Activated T-helper 1 cell treated with anti-CD3 and anti-CD28 coated beads, Interleukin-12 subunit alpha, Interleukin-12 subunit beta, Interleukin-2, Interleukin-4 antibody, amounts not matched to agents 30 ng/mL and 10 ng/mL and 1 ng/mL, durations not matched to agents 14 hours and 24 hours and 36 hours (primary cell): ENCODE measurements at regions not wholly inside any gene's neighbourhood (a gene's known extent, or its start where the extent isn't known, plus 50 kb on each side); places are given as distances from the start of the nearest gene placed in this dataset.

Experiments
- DNase-seq: peaks from one replicate; pipeline ENCODE4 v3.0.0; 2021; ENCODE audit warnings: low spot score
- H3K27ac Mint-ChIP-seq: one replicate; pipeline ENCODE4 v1.8.0; 2021; ENCODE audit warnings: mild to moderate bottlenecking, mixed read lengths
- H3K27me3 Mint-ChIP-seq: one replicate; pipeline ENCODE4 v1.8.0; 2022; ENCODE audit warnings: mild to moderate bottlenecking, moderate library complexity, mixed read lengths; ENCODE audit not compliant: insufficient read depth
- H3K36me3 Mint-ChIP-seq: one replicate; pipeline ENCODE4 v1.8.0; 2021; ENCODE audit warnings: low read depth, mixed read lengths
- H3K4me1 Mint-ChIP-seq: one replicate; pipeline ENCODE4 v1.8.0; 2021; ENCODE audit warnings: low read depth, mixed read lengths
- H3K4me3 Mint-ChIP-seq: one replicate; pipeline ENCODE4 v1.8.0; 2021; ENCODE audit warnings: mild to moderate bottlenecking, moderate library complexity, mixed read lengths
- H3K9me3 Mint-ChIP-seq: one replicate; pipeline ENCODE4 v1.8.0; 2021; ENCODE audit warnings: mixed read lengths
- intact Hi-C: fragments of 100-400 bp; cut with micrococcal nuclease; formaldehyde crosslinking; loops from one replicate; pipeline ENCODE4 v1.15.1; 2024

- H3K36me3 Mint-ChIP-seq, result no peaks in the 10 kb centered on the region
- H3K4me1 Mint-ChIP-seq, result no peaks in the 10 kb centered on the region
- H3K27me3 Mint-ChIP-seq, result no peaks in the 10 kb centered on the region
- H3K9me3 Mint-ChIP-seq, result no peaks in the 10 kb centered on the region
- DNase-seq, result no peak
- no peak overlapping the region for H3K27ac Mint-ChIP-seq
- intact Hi-C loops, result no loop called here
- H3K4me3 Mint-ChIP-seq, result no peak overlapping the region
Observed at GRCh38 chr2:17115042-17115441, 403.2 kb downstream of the RAD51AP2 start.

- no peak overlapping the region for H3K27ac Mint-ChIP-seq
- no peak overlapping the region for H3K4me3 Mint-ChIP-seq
- no peaks in the 10 kb centered on the region for H3K36me3 Mint-ChIP-seq
- H3K9me3 Mint-ChIP-seq, result no peaks in the 10 kb centered on the region
- no peaks in the 10 kb centered on the region for H3K27me3 Mint-ChIP-seq
- DNase-seq, result no peak
- no peaks in the 10 kb centered on the region for H3K4me1 Mint-ChIP-seq
- intact Hi-C loops, result no loop called here
Observed at GRCh38 chr2:17107871-17108270, 410.4 kb downstream of the RAD51AP2 start.

GRCh38 chr2:17107151-17107550 is 411.1 kb downstream of the RAD51AP2 start:
- Mint-ChIP-seq H3K9me3 (no peaks in the 10 kb centered on the region), H3K4me1 (no peaks in the 10 kb centered on the region), H3K36me3 (no peaks in the 10 kb centered on the region), H3K27ac (no peak overlapping the region), H3K4me3 (no peak overlapping the region), H3K27me3 (no peaks in the 10 kb centered on the region)
- DNase-seq, result no peak
- intact Hi-C loops, result no loop called here

GRCh38 chr2:17106418-17106817 is 411.8 kb downstream of the RAD51AP2 start:
- Mint-ChIP-seq H3K27ac (no peak overlapping the region), H3K4me1 (no peaks in the 10 kb centered on the region), H3K36me3 (no peaks in the 10 kb centered on the region), H3K9me3 (no peaks in the 10 kb centered on the region), H3K4me3 (no peak overlapping the region), H3K27me3 (no peaks in the 10 kb centered on the region)
- no peak for DNase-seq
- intact Hi-C loops, result no loop called here

GRCh38 chr2:17104454-17104853 is 413.8 kb downstream of the RAD51AP2 start:
- Mint-ChIP-seq H3K9me3 (no peaks in the 10 kb centered on the region), H3K36me3 (no peaks in the 10 kb centered on the region), H3K27me3 (no peaks in the 10 kb centered on the region), H3K4me3 (no peak overlapping the region), H3K4me1 (no peaks in the 10 kb centered on the region), H3K27ac (no peak overlapping the region)
- intact Hi-C loops, result no loop called here
- DNase-seq, result no peak

- intact Hi-C loops, result no loop called here
- H3K4me3 Mint-ChIP-seq, result no peak overlapping the region
- H3K36me3 Mint-ChIP-seq, result no peaks in the 10 kb centered on the region
- no peaks in the 10 kb centered on the region for H3K9me3 Mint-ChIP-seq
- DNase-seq, result no peak
- H3K27ac Mint-ChIP-seq, result no peak overlapping the region
- H3K27me3 Mint-ChIP-seq, result no peaks in the 10 kb centered on the region
- H3K4me1 Mint-ChIP-seq, result no peaks in the 10 kb centered on the region
Observed at GRCh38 chr2:17101596-17101995, 416.6 kb downstream of the RAD51AP2 start.

- Mint-ChIP-seq H3K4me3 (no peak overlapping the region), H3K9me3 (no peaks in the 10 kb centered on the region), H3K27me3 (no peaks in the 10 kb centered on the region), H3K36me3 (no peaks in the 10 kb centered on the region), H3K27ac (no peak overlapping the region), H3K4me1 (no peaks in the 10 kb centered on the region)
- DNase-seq, result no peak
- intact Hi-C loops, result no loop called here
Observed at GRCh38 chr2:17101091-17101490, 417.1 kb downstream of the RAD51AP2 start.

GRCh38 chr2:17095340-17095739 is 422.9 kb downstream of the RAD51AP2 start:
- no peaks in the 10 kb centered on the region for H3K9me3 Mint-ChIP-seq
- intact Hi-C loops, result no loop called here
- H3K27me3 Mint-ChIP-seq, result no peaks in the 10 kb centered on the region
- H3K36me3 Mint-ChIP-seq, result no peaks in the 10 kb centered on the region
- no peak overlapping the region for H3K4me3 Mint-ChIP-seq
- H3K27ac Mint-ChIP-seq, result no peak overlapping the region
- DNase-seq, result no peak
- H3K4me1 Mint-ChIP-seq, result no peaks in the 10 kb centered on the region

- intact Hi-C loops, result no loop called here
- H3K4me3 Mint-ChIP-seq, result no peak overlapping the region
Observed at GRCh38 chr2:17093712-17094111, 424.5 kb downstream of the RAD51AP2 start.

GRCh38 chr2:17086990-17087389 is 421.4 kb upstream of the CYRIA start:
- Mint-ChIP-seq H3K27me3 (no peaks in the 10 kb centered on the region), H3K4me3 (no peak overlapping the region), H3K9me3 (no peaks in the 10 kb centered on the region), H3K27ac (no peak overlapping the region), H3K36me3 (no peaks in the 10 kb centered on the region), H3K4me1 (no peaks in the 10 kb centered on the region)
- no peak for DNase-seq
- intact Hi-C loops, result no loop called here

More at GRCh38 chr2:17093712-17094111, 424.5 kb downstream of the RAD51AP2 start:
- DNase-seq, result no peak
- Mint-ChIP-seq H3K36me3 (no peaks in the 10 kb centered on the region), H3K4me1 (no peaks in the 10 kb centered on the region), H3K9me3 (no peaks in the 10 kb centered on the region), H3K27ac (no peak overlapping the region), H3K27me3 (no peaks in the 10 kb centered on the region)

GRCh38 chr2:17085546-17086202 is 420.0 kb upstream of the CYRIA start:
- no peaks in the 10 kb centered on the region for H3K36me3 Mint-ChIP-seq
- no peak overlapping the region for H3K4me3 Mint-ChIP-seq
- H3K27ac Mint-ChIP-seq, result no peak overlapping the region
- intact Hi-C loops, result no loop called here
- H3K9me3 Mint-ChIP-seq, result peaks cover 5% of the 10 kb centered on the region
- H3K27me3 Mint-ChIP-seq, result no peaks in the 10 kb centered on the region
- DNase-seq, result no peak
- H3K4me1 Mint-ChIP-seq, result no peaks in the 10 kb centered on the region

- Mint-ChIP-seq H3K27ac (no peak overlapping the region), H3K27me3 (no peaks in the 10 kb centered on the region), H3K36me3 (no peaks in the 10 kb centered on the region), H3K9me3 (peaks cover 9% of the 10 kb centered on the region), H3K4me3 (no peak overlapping the region), H3K4me1 (no peaks in the 10 kb centered on the region)
- no peak for DNase-seq
- intact Hi-C loops, result no loop called here
Observed at GRCh38 chr2:17084877-17085276, 419.2 kb upstream of the CYRIA start.

- intact Hi-C loops, result no loop called here
- Mint-ChIP-seq H3K4me3 (no peak overlapping the region), H3K9me3 (peaks cover 13% of the 10 kb centered on the region), H3K36me3 (no peaks in the 10 kb centered on the region), H3K27ac (no peak overlapping the region), H3K27me3 (no peaks in the 10 kb centered on the region), H3K4me1 (no peaks in the 10 kb centered on the region)
- no peak for DNase-seq
Observed at GRCh38 chr2:17083902-17084301, 418.3 kb upstream of the CYRIA start.

- intact Hi-C loops, result no loop called here
- no peak for DNase-seq
Observed at GRCh38 chr2:17079262-17079661, 413.6 kb upstream of the CYRIA start.

More at GRCh38 chr2:17079262-17079661, 413.6 kb upstream of the CYRIA start:
- no peak overlapping the region for H3K27ac Mint-ChIP-seq
- H3K27me3 Mint-ChIP-seq, result no peaks in the 10 kb centered on the region
- no peak overlapping the region for H3K4me3 Mint-ChIP-seq
- H3K36me3 Mint-ChIP-seq, result no peaks in the 10 kb centered on the region
- H3K4me1 Mint-ChIP-seq, result no peaks in the 10 kb centered on the region
- peaks cover 22% of the 10 kb centered on the region for H3K9me3 Mint-ChIP-seq
